Chondrocyte (in vitro differentiated cells): ENCODE measurements at regions not wholly inside any gene's neighbourhood (a gene's known extent, or its start where the extent isn't known, plus 50 kb on each side); places are given as distances from the start of the nearest gene placed in this dataset.

Experiments used
- DNase-seq: peaks from one replicate; pipeline ENCODE4 v3.0.0; 2021; ENCODE audit warnings: mixed read lengths, low spot score
- H3K27ac Mint-ChIP-seq: one replicate; pipeline ENCODE4 v1.8.0; 2021; ENCODE audit warnings: mild to moderate bottlenecking, moderate library complexity, mixed read lengths; ENCODE audit not compliant: unreplicated experiment
- H3K27me3 Mint-ChIP-seq: 2 replicates; pipeline ENCODE4 v1.8.0; 2021; ENCODE audit warnings: low read depth, mixed read lengths
- H3K36me3 Mint-ChIP-seq: 2 replicates; pipeline ENCODE4 v1.8.0; 2021; ENCODE audit warnings: low read depth, mixed read lengths
- H3K4me1 Mint-ChIP-seq: 2 replicates; pipeline ENCODE4 v1.8.0; 2021; ENCODE audit warnings: low read depth, mild to moderate bottlenecking, mixed read lengths
- H3K4me3 Mint-ChIP-seq: one replicate; pipeline ENCODE4 v1.8.0; 2021; ENCODE audit warnings: mild to moderate bottlenecking, moderate library complexity, mixed read lengths; ENCODE audit not compliant: unreplicated experiment
- H3K9me3 Mint-ChIP-seq: 2 replicates; pipeline ENCODE4 v1.8.0; 2021; ENCODE audit warnings: low read depth, mixed read lengths
- TF ChIP-seq, protein P1 (sequence below): fragments of 200-600 bp; sonication (generic); IDR thresholded peaks from 2 replicates; pipeline ENCODE4 v1.5.0; 2021; ENCODE audit warnings: antibody characterized with exemption, mild to moderate bottlenecking, moderate library complexity

DNA sequence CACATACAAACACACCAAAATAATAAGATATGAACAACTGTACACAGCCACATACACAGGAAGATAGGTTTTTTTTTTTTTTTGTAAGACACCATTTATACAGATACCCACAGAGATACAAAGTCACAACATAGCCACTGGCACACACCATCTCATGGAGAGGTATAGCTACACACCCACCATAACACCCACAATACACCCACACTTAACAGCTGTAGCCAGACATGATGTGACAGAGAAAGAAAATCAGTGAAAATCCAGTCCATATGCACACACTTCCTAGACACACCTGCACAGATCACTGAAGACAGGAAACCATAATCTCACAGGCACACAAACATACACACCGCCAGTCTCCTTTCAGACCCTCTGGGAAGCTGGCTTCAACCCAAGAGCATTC, 62.4 kb upstream of the PAX2 start:
- no peaks in the 10 kb centered on the region for H3K9me3 Mint-ChIP-seq

DNA sequence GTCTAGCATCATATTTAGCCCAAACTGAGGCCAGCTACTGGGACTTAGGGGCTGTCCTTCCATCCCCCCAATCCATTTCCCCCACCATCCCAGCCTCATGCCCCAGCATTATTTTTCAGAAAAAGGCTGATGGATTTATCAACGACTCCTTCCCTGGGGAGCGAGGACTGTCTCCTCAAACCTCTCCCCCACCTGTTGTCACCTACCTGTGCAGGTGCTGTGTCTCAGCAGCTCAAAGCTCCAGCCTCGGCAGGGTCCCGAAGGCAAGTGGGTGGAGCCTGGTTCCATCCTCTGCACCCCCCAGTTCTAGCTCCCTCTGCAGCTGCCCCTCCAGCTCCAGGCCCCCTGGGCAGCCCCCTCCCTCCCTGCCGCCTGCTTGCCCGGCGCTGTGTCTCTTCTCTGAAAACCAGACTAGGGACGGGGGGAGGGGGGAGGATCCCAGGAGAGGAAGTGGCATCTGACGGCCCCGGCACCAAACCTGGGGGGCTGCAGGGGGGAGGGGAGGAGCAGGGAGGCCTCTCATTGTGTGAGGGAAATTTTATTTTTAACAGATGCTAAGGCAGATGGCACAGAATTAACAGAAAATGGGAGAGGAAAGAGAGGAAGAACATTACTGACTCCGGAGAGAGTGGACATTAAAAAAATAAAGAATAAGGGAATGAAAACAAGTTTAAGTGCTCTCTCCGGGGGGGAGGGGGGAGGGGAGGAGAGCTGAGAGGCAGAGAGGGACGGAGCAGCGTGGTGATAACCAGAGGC, 61.7 kb upstream of the PAX2 start:
- H3K36me3 Mint-ChIP-seq, result peaks cover 2% of the 10 kb centered on the region
- no peak for DNase-seq
- no peak overlapping the region for H3K27ac Mint-ChIP-seq
- no peaks in the 10 kb centered on the region for H3K9me3 Mint-ChIP-seq
- TF ChIP-seq, protein P1, sequence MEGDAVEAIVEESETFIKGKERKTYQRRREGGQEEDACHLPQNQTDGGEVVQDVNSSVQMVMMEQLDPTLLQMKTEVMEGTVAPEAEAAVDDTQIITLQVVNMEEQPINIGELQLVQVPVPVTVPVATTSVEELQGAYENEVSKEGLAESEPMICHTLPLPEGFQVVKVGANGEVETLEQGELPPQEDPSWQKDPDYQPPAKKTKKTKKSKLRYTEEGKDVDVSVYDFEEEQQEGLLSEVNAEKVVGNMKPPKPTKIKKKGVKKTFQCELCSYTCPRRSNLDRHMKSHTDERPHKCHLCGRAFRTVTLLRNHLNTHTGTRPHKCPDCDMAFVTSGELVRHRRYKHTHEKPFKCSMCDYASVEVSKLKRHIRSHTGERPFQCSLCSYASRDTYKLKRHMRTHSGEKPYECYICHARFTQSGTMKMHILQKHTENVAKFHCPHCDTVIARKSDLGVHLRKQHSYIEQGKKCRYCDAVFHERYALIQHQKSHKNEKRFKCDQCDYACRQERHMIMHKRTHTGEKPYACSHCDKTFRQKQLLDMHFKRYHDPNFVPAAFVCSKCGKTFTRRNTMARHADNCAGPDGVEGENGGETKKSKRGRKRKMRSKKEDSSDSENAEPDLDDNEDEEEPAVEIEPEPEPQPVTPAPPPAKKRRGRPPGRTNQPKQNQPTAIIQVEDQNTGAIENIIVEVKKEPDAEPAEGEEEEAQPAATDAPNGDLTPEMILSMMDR, result no peak
- H3K4me1 Mint-ChIP-seq, result no peaks in the 10 kb centered on the region
- H3K27me3 Mint-ChIP-seq, result peaks cover 79% of the 10 kb centered on the region
- H3K4me3 Mint-ChIP-seq, result no peak overlapping the region

More for the DNA sequence above, 62.4 kb upstream of the PAX2 start:
- Mint-ChIP-seq H3K36me3 (peaks cover 2% of the 10 kb centered on the region), H3K4me1 (no peaks in the 10 kb centered on the region), H3K27ac (no peak overlapping the region), H3K4me3 (no peak overlapping the region), H3K27me3 (peaks cover 76% of the 10 kb centered on the region)
- TF ChIP-seq, protein P1, result no peak
- DNase-seq, result no peak

DNA sequence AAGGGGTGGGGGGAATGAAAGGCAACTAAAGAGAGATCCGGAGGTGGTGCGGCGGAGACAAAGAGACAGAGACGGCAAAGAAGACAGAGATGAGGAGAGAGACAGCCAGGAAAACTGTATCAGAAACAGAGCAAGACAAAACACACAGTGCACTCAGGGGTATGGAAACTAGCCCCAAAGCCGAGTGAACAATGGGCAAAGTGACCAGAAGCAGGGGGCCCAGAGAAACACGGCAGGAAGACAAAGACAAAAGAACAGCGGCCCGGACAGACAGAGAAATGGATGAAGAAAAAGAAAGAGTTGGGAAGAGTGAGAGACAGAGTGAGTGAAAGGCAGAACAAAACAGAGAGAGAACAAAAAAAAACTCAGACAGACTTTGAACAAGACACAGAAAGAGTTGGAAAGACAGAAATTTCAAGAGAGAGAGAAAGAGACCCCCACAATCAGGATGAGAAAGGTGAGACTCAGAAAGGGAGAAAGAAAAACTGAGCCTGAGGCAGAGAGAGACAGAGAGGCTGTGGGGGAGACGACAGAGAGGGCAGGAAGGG, 60.6 kb upstream of the PAX2 start:
- H3K4me1 Mint-ChIP-seq, result no peaks in the 10 kb centered on the region
- H3K36me3 Mint-ChIP-seq, result peaks cover 2% of the 10 kb centered on the region
- TF ChIP-seq, protein P1, result no peak
- DNase-seq, result no peak
- H3K27ac Mint-ChIP-seq, result no peak overlapping the region
- no peak overlapping the region for H3K4me3 Mint-ChIP-seq
- peaks cover 80% of the 10 kb centered on the region for H3K27me3 Mint-ChIP-seq
- no peaks in the 10 kb centered on the region for H3K9me3 Mint-ChIP-seq

DNA sequence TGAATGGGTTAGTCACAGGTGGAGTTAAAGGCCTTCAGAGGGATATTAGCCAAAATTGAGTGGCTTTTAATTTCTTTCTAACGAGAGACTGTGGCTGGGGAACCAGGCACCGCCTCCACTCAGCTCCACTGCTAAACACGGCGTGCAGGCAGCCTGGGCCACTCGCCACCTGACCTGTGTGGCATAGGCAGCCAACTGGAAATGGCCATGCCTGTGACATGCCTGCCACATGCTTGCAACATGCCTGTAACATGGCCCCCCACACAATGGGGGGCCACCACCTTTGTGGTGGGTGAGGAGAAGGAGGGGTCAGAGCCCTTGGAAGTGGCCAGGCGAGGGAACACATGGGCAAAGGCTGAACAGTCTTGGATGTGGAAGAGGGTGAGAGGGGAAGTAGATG, 60.1 kb upstream of the PAX2 start:
- Mint-ChIP-seq H3K27me3 (peaks cover 80% of the 10 kb centered on the region), H3K36me3 (peaks cover 2% of the 10 kb centered on the region), H3K4me1 (no peaks in the 10 kb centered on the region), H3K9me3 (no peaks in the 10 kb centered on the region), H3K4me3 (no peak overlapping the region), H3K27ac (no peak overlapping the region)
- TF ChIP-seq, protein P1, result no peak
- DNase-seq, result no peak

DNA sequence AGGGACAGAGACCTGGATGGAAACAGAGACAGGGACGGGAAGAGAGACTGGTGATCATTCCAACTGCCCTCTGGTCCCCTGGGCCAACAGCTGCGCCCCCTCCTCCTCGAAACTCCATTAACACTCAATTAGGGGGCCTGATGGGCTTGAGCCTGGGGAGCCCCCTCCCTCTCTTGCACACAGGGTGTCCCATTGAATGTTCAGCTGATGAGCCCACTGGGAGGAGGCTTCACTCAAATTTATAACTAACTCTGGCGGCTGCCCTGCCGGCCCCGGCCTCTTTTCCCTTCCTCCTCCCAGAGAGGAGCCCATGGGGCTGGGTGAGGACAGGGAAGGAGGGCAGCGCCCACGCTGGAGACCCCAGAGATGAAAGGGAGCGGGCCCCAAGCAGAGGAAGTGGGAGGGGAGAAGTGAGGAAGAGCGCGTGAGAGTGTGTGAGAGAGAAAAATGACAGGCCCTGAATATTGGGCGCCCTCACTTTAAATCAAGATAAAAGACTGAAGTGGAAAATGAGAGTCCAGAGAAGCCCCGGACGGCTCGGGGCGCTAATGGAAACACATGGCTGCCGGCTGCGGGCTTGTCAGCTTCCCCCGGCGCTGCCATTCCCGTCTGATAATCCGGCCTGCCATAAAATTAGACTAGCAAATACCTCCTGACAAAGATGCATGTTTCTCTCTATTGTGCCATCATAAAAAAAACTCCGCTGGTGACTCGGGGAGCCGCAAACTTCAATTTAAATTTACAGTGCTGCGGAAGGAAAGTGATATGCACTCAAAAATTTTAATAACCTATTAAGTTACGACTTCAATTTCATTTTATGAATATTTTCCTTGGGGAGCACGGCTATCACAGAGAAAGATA, 58.0 kb upstream of the PAX2 start:
- TF ChIP-seq, protein P1, result no peak
- no peak for DNase-seq
- no peak overlapping the region for H3K4me3 Mint-ChIP-seq
- no peaks in the 10 kb centered on the region for H3K4me1 Mint-ChIP-seq
- peaks cover 2% of the 10 kb centered on the region for H3K36me3 Mint-ChIP-seq
- H3K27me3 Mint-ChIP-seq, result peaks cover 88% of the 10 kb centered on the region
- H3K27ac Mint-ChIP-seq, result no peak overlapping the region
- H3K9me3 Mint-ChIP-seq, result no peaks in the 10 kb centered on the region
